Muscle of back (tissue), 3 donors: ENCODE measurements at regions not wholly inside any gene's neighbourhood (a gene's known extent, or its start where the extent isn't known, plus 50 kb on each side); places are given as distances from the start of the nearest gene placed in this dataset.
"Not testable (repeated sequence)": the region's sequence is repeated elsewhere in the genome, so short reads cannot be mapped to it uniquely, and the experiment has no call there.

Experiments
- DNase-seq, 3 donors: peaks; one replicate each; pipeline versions ENCODE4 v3.0.0 to v3.0.0-alpha.2; 2013

DNA sequence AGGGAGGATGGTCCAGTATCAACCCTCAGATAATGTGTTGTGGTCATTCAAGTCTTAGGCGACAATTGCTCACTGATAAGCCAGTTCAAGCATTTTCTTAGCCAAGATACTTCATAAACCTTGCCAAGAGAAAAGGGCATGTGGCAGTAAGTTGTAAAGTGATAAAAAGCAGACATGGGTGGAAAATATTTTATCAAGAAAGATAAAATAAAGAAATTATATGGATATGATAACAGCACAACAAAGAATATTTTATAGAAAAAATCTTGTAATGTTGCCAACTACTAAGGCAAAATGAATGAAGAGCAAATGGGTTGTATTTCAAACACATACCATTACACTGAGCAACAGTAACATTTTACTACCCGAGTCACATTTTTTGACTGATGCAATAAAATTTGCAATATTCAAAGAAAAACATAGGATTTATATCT lies 217.4 kb upstream of the PITX2 start:
- peak in 1 of 3 donors; percentile 33 for DNase-seq

DNA sequence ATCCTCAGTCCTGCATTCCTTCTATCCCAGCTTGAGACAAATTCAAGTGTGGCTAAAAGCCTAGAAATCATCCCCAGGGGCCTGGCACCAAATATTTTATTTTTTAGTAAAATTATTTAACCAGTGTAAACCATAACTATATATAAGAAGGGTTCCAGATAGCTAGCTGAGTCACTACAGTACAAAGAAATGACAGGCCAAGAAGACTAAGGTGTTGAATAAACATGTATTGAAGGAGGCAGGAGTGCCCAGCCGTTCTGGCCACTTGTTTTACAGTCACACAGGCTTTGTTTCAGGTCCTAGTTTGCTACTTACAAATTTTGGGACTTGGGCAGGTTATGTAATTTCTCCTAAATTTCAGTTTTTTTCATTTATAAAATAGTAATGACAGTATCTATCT lies 225.9 kb upstream of the PITX2 start:
- DNase-seq = no peak

DNA sequence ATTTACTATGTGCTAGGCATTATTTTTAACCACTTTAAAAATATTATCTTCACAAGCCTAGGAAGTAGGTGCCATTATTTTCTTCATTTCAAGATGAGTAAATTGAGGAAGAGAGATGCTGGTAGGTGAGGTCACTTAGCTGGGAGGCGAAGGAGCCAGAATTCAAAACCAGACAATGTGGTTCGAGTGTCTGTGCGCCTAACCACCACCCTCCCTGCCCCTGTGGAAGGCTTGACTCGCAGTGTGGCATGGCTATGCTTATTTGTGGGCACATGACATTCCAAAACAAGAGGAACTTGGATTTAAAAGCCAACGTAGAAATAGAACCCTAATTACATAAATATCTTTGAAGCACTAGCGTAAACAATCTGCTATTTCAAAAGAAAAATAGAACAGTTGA lies 226.6 kb upstream of the PITX2 start:
- DNase-seq = no peak

DNA sequence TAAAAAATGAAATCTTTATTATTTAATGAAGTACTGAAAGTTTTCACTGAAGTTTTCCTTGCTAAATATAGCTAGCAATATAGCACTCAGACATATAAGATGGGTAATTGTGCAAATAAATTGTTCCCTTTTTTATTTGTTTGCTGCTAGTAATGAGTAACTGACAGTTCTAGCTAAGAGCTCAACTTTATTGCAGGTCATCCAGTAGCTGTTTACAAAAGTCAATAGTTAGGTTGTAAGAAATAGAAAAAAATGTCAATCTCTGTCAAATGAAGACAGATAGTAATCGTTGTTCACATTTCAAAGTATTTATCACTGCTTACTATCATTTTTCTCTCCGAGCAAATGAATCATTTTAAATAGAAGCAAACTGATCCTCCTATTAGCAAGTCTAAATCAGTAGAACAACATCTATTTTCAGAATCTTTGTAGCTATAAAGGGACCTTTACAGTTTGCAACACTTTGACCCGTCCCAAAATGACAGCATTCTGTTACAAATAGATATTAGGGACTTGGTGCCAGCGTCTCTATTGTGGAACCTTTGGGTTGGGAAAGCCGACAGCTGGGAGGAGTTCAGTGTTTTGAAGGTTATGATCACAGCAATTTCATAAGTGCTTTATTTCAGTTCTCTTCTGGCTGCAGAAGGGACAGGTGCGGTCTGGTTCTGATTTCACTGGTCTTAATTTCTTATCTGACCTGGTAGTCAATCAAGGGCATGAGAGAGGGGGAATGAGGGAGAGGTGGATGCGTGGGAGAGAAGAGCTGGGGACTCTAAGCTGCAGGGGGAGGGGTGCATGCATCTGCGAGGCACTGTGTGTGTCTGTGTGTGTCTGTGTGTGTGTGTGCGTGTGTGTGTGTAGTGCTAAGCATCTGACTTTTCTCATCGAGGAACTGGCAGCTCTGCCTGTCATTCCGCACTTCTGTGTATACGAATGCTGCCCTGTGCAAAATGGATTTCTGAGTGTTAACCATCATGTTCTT lies 227.9 kb upstream of the PITX2 start:
- DNase-seq = peak; percentile 16 to 36 (median 27)

DNA sequence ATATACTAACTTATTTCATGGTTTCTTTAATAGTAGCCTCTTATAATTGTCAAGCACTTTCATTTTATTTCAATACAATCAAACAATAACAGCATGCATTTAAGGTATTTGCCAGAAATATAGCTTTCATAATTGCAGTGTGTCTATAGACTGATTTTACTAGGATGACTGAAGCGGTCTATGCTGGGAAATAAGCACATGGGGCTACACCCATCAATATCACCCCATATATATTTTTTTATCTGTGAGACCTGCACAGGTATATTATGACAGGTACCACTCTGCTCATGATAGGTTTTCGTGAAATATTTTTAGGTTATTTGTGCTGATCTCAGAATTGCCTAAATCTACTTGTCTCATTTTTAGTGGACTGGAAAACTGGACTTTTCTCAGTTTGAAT lies 229.1 kb upstream of the PITX2 start:
- DNase-seq = no peak

DNA sequence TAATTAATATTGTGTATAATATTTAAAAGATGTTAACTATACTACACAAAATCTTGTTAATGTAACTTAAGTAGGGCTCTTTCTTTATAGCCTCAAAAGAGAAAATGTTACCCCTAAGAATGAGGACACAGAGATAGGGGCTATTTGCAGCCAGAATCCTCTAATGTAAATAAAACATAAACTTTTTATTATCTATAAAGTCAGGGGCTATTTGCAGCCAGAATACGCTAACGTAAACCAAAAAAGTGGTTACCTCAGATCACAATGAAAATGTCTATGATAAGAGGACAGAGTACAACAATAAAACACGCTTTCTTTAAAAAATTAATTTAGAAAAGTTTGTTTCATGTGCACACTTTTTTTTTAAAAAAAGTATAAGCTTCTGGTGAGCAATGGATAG lies 229.9 kb upstream of the PITX2 start:
- DNase-seq = no peak

DNA sequence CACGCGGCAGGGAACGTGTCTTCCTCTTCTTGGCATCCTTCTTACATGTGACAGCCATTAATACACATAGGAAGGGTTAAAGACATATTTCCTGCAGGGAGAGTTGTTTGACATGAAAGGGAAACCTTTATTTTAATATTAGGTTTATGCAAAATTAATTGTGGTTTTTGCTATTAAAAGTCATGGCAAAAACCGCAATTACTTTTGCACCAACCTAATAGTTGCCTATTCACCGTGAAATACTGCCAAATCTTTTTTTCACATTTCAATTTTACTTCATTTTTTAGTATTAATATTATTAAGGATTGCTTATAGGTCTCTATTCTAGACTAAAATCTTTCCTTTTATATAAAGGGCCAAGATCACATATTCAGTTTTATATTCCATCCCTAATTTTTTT lies 230.4 kb upstream of the PITX2 start:
- no peak for DNase-seq

DNA sequence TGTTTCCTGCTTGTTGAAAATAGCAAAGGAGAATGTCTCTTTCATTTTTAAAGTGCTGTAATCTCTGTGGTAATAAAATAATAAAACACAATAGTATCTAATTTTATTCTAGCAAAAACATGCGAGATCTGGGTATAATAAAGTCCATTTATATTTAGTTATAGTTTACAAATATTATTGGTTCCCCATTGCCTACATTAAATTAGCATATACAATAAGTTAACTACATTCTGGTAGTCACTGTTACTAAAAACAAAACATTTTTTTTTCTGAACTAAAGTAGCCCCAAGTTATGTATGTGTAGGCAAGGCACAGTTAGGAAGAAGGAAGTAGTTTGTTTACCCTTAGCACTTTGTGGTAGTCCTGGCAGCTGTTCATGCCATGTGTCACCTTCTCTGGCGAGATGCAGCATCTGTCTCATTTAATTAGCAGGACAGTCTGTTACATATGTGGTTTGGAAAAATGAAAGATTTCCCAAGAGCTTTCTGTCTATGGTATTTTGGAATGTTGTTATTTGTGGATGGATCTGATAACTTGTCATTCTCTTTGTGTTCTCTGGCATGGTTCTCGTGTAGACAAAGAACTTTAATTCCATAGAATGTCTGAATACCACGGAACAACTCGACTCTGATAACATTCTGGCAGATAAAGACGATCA lies 231.3 kb upstream of the PITX2 start:
- DNase-seq = peak in 1 of 3 donors; percentile 92

DNA sequence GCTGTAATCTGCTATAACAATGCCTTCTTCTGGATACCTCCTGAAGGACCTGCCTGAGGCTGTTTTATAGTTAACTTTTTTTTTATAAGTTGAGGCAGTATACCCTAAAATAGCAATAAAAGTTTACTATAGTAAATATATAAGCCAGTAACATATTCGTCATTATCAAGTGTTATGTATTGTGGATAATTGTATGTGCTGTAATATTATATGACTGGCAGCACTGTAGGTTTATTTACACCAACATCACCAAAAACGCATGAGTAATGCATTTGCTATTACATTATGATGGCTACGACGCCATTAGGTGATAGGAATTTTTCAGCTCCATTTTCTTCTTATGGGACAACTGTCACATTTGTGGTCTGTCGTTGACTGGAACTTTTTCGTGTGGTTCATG lies 237.2 kb upstream of the PITX2 start:
- DNase-seq = no peak

DNA sequence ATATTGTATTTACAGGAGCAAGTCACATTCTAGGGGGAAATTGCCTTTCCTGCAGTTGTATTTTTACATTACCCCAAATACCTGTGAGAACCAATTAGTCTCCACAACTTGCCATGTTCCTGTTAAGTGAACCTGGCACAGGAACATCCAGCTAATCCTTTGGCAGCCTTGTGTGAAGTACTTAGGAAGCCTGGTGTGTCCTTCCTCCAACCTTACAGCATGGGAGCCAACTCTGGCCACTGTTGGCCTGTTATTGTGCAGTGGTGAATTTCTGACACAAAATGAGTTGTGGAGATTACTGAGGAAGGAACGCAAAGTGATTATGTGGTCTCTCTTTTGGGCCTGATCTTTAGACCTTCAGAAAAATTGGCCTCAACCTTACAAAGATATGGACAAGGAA lies 238.0 kb upstream of the PITX2 start:
- no peak for DNase-seq

DNA sequence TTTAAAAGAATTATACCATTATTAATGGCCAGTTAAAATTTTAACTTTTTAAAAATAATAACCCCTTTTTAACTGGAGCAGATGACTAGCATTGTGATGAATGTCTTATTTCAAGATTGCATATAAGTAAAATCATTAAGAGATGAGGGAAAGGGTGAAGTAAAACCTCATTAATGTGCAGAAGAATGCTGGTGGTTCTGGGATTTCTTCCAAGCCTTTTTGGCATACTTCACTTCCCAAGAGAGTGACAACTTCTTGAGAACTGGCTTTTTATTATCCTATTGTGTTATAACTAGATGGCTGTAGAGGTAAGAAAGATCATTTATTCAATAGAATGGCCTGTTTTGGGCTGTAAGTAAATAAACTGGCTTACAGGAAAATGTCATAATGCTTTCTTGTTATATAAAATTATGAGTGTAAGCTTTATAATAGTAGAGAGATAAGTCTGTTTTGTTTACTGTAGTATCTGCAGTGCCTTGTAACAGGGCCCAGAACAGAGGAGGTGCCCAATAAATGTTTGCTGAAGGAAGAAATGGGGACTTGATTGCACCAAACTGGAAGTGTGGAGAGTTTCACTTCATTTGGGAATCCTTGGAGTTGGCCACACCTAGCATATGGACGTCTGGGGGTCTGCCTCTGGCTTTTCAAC lies 242.9 kb upstream of the PITX2 start:
- peak in 2 of 3 donors; percentile 18 to 83 for DNase-seq

DNA sequence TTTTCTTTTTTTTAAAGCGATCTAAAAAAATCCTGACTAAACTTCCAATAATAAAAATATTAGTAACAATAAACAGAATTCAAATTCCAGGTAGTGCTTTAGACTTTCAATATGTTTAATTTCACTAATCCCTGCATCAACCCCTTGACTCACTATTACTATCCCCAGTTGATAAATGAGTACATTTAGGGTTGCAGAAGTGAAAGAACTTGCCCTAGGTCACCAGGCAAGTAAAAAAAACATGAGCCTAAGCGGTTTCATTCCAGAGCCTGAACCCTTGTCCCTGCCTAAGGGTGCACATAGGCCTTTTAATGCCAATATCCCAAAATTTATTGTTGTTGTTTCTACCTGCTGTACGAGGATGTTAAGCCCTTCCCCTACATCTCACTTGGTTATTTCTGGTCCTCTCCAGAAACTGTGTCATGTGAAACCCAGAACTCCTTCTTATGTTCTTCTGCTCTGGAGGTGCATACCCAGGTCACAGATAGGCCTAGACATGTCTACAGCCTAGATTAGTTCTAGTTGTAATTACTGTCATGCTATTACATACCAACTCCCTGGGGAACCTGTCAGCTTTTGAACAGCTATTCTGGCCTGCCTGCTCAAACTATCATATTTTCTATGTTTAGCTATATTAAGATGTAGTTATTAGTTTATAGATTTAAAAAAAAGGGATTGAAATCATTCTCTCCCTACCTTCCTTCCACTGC lies 244.5 kb upstream of the PITX2 start:
- no peak for DNase-seq

DNA sequence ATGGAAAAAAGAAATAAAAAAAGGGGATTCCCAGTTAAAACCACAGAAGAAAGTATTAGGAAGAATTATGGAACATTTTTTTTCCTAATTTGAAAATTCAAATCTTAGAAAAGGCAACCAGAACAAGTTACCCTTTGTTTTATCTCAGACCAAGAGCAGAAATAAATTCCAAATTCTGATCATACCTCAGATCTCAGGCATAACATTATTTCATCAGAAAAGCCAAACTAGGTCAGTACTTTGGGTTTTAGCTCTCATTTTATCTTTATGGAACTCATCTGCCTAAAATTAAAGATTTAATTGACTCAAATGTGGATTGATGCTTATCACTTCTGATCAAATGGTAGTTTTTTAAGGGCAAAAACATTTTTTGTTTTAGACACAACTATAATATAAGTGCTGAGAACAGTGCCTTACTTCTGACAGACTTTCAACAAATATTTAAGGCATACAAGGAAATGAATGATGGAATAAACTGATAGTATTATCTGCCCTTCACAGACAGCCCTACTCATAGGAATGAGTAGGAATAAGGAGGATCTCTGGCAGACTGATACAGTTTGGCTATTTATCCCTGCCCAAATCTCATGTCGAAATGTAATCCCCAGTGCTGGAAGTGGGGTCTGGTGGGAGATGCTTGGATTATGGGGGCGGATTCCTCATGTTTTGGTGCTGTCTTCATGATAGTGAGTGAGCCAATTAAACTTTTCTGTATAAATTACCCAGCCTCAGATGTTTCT lies 245.3 kb upstream of the PITX2 start:
- no peak for DNase-seq

DNA sequence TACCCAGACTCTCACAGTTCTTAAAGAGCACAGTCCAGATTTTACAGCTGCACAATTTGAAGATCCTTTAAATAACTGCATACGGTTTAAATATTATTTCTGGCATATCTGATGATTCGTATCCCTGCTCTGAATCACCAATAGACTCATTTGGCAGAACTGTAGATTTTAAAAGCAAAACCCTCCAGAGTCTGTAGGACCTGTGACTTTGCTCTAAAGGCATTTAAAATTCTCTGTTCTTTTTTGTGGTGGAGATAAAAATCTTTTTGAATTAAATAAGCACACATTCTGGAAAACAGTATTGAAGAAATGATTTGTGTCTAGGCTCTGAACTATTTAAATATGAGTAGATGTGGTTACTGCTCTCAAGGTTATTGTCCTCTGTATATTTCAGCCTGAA lies 246.2 kb upstream of the PITX2 start:
- peak in 2 of 3 donors; percentile 9 to 87 for DNase-seq

DNA sequence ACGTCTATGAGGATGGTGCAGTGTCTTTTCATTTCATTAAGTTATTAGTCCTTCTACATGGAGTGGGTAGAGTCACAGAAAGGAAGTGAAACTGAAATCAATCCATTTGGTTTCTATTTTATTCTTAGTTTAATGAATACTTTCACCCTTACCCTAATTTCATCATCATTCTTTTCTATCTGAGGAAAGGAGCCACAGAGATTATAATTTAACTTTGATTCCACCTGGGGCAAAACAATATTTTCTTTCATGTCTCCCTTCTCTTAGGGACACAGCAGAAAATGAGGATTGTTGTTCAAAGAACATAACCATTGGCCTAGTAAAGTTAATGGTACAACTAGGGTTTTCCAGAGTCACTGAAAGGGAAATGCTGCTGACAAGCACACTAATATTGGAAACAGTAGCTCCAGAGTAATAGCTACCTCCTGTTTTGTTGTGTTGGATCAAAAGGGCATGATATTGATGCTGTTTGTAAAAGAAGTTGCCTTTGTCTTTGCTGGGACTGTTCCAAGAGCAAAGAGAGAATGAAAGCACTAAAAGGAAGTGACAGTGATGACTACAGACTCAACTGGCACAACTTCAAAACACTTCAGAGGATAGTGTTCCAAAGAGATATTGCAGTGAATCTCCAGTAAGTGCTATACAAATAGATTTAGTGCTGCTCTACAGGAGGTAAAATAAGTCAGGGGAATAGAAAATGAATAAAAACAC lies 247.1 kb upstream of the PITX2 start:
- no peak for DNase-seq

DNA sequence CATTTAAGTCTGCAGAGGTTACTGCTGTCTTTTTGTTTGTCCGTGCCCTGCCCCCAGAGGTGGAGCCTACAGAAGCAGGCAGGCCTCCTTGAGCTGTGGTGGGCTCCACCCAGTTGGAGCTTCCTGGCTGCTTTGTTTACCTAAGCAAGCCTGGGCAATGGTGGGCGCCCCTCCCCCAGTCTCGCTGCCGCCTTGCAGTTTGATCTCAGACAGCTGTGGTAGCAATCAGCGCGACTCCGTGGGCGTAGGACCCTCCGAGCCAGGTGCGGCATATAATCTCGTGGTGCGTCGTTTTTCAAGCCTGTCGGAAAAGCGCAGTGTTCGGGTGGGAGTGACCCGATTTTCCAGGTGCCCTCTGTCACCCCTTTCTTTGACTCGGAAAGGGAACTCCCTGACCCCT lies 253.3 kb upstream of the PITX2 start:
- not testable (repeated sequence) for DNase-seq

DNA sequence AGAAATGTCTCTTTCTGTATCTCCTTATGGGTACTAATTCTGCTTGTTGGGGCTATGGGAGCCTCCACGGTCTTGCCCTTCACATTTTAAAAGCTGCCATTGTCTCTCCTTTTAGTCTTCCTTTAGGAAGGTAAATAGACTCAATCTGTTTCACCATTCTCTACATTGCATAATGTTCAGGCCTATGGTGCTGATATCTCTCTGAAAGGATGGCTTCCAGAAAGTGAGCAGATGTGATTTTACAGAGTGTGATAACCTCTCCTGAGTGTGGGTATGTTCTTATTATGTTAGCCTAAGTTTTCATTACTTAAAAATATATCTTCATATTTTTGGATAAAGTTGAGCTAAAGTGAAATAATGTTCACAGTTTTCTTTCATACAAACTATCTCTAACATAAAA lies 254.0 kb upstream of the PITX2 start:
- no peak for DNase-seq

DNA sequence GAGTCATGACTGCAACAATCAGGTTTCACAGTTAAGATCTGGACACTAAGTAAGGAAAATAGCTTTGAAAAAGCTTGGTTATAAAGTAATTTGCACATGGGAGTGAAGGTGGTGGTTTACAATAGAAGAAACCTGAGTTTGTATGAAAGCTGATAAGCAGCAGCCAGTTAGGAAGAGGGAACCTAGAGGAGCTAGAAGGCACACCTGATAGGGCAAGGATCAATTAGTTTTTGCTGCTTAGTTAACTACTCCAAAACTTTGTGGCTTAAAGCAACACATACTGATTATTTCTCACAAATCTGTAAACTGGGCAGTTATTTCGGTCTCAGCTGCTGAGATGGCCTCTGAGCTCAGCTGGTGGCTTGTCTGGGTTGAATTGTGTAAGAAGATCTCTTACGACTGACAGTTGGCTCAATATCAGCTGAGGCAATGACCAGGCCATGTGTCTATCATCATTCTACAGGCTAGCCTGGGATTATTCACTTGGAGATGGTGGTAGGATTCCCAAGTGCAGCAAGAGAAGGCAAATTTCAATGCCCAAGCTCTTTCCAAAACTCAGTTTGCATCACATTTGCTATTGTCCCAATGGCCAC lies 255.0 kb upstream of the PITX2 start:
- DNase-seq = peak in 1 of 3 donors; percentile 23

DNA sequence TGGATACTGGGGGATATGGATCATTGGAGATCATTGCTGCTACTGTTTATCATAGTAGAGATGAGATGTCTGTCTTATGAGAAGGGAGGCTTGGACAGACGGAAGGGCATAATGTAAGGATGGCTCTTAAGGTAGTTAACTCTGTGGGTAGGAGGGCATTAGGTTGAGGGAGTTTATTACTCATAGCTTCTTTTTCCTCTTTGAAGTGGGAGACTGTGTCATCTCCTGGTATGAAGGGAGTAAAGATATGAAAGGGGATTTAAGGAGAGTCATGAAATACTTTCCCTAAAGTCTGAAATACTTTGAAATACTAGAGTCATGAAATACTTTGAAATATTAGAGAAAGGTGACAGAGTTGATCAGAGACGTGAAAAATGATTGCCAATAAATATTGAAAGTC lies 255.5 kb upstream of the PITX2 start:
- DNase-seq = no peak

DNA sequence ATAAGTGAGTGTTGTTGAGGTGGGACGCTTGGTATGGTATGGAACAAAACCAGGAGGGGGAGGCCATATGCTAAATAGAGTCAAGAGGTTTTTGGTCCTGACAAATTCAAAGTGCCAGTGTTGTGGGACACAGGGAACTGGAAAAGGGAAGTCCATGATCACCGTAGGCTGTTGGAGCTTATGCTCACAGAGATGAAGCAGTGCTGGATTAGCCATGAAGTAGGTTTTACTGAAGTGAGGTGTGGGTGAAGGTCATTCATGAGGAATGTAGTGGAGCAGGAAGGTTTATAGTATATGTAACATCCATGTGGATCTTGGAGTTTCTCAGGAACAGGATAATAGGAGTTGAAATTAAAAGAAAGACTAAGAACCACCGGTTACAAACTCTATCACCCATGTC lies 256.1 kb upstream of the PITX2 start:
- no peak for DNase-seq
